NCI-H1694 treated with DMSO at 0.1 percent for 48 hours (cell line): ENCODE measurements at regions not wholly inside any gene's neighbourhood (a gene's known extent, or its start where the extent isn't known, plus 50 kb on each side); places are given as distances from the start of the nearest gene placed in this dataset.
"Not testable (repeated sequence)": the region's sequence is repeated elsewhere in the genome, so short reads cannot be mapped to it uniquely, and the experiment has no call there.

Source experiments
- DNase-seq: peaks from one replicate; lab custom pipeline; 2025; lab: John Stamatoyannopoulos, UW

DNA sequence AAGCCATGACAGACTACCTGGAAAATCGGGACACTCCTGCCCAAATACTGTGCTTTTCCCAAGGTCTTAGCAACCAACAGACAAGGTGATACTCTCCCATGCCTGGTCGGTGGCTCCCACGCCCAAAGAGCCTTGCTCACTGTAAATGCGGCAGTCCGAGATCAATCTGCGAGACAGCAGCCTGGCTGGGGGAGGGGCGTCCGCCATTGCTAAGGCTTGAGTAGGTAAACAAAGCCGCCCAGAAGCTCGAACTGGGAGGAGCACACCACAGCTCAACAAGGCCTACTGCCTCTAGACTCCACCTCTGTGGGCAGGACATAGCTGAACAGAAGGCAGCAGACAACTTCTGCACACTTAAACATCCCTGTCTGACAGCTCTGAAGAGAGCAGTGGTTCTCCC lies 272.1 kb upstream of the CCNG1 start:
- no peak for DNase-seq

DNA sequence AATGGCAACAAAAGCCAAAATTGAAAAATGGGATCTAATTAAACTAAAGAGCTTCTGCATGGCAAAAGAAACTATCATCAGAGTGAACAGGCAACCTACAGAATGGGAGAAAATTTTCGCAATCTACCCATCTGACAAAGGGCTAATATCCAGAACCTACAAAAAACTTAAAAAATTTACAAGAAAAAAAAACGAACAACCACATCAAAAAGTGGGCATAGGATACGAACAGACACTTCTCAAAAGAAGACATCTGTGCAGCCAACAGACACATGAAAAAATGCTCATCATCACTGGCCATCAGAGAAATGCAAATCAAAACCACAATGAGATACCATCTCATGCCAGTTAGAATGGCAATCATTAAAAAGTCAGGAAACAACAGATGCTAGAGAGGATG lies 267.2 kb upstream of the CCNG1 start:
- DNase-seq = not testable (repeated sequence)

DNA sequence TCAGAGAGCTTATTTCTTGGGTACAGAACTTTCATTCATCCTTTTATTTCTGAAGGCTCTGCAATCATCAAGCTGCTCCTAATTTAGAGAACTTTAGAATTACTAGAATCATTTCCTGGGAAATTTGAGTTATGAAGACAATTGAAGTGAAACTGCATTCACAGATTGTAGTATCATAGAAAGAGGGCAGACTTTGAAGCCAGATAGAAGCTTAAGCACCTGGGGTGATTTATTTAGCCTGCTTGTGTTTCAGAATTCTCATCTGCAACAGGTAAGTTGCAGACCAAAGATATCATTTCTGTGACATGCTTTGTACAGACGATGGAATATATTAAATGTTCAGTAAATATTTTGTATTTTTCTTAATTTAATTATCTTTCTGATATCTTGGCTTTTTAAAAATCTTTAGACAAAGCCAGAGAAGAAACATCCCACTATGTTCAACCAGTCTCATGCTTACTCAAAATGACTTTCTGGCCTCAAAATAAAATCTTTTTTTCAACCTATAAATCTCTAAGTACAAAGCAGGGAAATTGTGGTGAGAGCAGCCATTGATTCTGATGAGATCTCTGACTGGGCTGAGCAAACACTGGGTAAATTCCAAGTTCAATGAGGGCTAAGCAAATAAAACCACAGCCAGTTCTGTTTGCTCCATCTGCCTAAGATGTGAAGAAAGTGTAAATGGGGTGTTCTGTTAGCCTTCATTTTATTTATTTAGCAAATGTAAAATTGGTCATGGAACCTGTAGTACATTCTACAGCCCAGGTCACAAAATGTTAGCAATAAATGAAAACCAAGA lies 264.7 kb upstream of the CCNG1 start:
- DNase-seq = no peak

DNA sequence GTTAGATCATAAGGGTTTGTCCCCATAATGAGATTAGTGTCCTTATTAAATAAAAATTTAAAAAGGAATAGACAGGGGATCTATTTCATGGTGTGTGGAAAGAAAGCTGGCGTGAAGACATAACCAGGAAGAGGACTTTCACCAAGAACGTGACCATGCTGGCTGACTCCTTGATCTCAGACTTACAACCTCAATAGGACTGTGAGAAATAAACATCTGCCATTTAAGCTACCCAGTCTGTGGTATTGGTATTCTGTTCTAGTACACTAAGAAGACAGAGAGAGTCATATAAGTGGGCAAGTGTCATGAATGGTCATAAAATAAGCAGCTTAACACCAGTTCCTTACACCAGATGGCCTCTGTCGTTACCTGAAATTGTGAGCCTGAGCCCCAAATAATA lies 259.4 kb upstream of the CCNG1 start:
- no peak for DNase-seq

DNA sequence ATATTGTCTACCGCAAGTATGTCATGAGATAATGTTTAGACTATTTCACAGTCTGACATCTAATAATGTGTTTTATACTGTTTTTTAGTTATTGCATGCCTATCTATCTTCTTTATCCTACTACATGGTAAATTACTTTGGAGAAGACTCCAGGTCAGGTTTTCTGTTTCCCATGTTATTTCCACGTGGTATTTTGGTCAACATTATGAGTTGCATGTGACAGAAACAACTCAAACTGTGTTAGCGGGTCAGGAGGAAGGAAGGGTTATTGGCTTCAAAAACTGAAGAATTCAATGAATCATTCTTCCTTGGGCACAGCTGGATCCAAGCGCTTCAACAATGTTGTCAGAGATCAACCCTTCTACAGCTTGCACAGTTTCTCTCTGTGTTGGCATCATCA lies 252.1 kb upstream of the CCNG1 start:
- no peak for DNase-seq

DNA sequence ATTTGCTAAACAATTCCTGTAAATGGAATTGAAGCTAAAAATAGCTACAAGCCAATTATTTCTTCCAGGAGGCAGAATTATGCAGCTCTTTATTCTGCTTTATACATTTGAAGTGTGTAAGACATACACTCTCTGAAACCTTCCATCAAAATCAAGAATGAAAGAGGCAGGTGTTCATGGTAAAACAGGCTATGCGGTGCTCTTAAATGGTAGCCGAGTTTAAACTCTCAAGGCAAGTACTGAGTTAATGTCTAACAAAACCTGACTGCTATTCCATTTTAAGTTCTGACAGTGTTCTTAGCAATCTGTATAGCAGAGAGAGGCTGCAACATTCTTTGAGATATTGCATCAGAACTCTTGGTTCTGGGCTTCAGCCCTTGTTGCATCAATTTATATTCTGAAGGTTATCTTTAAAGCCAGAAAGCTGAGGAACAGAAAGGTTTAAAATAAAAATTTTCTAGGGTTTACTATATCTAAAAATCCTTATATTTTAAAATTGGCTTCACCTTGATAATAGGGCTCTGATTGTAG lies 248.3 kb upstream of the CCNG1 start:
- no peak for DNase-seq

DNA sequence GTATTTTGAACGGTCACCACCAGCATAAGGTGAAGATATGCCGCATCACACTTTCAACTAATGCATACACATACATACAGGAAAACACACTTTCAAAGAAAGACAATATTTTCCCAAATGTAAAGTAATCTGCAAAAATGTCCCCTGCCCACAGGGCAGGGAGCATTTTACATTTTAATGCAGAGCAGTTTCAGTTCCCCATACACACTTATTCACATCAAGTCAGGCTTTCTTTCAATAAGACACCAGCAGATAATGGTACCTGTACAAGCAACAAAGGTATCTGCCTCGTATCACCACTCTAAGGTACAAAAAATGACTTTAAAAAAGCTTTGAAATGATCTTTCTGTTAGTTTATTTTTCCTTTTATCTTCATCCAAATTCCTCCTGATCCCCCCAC lies 247.1 kb upstream of the CCNG1 start:
- no peak for DNase-seq

DNA sequence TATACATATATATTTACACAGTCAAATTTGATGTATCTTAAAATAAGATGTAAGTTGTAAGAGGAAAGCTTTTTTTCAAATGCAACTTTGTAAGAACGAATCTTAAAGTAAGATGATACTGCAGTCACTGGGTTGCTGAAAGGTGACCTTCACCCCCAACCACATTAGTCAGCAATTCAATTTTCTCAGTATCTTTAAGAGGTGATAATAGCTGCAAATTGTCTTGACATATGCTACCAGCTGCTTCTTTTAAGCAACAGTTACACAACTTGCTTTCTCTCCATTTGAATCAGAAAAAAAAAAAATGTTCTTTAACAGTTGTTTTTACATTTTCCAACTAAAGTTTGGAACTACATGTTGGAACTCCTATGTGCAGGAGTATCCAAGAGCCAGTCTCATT lies 246.6 kb upstream of the CCNG1 start:
- no peak for DNase-seq

DNA sequence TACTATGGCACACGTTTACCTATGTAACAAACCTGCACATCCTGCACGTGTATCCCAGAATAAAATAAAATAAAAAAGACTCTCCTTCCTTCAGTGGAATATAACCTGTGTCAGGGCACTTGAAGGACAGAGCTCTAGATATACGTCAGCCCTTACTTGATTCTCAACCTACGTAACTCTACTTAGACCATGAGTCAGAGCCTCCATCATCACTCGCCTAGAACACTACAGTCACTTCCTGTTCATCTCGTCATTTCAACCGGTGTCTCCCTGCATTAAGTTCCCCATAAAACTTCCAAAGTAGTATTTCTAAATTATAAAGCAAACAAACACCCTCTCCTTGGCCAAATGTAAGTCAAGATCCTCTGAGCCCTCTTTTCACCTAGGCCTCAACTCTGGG lies 243.5 kb upstream of the CCNG1 start:
- DNase-seq = no peak

DNA sequence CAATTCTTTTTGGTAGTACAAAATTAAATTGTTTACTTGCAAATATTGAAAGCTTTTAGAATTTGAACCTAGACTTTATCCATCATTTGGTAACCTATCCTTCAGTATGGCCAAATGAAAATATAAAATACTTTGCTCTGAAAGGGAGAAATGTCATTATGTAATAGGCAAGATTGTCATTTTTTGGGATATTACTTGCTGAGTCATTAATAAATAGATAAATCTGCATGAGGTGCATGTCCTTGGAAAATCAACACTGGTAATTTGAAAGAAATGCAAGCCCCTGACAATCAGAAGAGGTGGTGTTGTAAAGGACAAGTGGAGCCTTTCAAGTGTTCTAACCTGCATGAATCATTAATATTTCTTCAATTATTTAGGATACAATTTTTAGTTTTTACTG lies 231.8 kb upstream of the CCNG1 start:
- DNase-seq = no peak

DNA sequence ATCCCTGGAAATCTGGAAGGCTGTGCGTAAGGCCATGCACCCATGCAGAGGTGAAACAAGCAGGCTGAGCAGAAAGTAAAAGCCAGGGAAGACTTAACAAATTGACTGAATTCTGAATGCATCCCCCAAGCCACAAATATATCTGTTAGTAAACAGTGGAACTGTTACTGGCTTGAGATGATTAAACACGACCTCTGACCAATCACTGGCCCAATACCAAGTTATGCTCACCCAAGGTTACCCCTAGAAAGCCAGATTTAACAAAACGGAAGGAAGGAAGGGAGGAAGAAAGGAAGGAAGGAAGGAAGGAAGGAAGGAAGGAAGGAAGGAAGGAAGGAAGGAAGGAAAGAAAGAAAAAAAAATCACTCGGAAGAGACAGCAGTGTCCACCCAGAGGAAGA lies 215.8 kb upstream of the CCNG1 start:
- DNase-seq = no peak

DNA sequence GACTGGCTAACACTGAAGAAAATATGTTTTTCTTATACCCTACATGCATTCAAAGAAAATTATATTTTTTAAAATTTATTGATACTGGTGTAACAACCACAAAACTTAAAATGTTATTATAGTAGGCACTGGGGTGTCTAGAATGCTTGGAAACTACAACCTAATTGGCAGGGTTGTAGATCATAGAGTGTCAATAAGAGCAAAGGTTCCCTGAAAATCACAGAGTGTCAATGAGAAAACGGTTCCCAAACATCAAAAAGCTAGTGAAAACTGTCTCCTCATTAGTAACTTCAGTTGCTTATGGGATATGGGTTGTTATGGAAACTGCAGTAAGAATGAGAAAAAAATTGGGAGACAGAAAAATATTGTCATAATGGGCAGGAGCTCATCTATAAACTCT lies 214.4 kb upstream of the CCNG1 start:
- DNase-seq = no peak

DNA sequence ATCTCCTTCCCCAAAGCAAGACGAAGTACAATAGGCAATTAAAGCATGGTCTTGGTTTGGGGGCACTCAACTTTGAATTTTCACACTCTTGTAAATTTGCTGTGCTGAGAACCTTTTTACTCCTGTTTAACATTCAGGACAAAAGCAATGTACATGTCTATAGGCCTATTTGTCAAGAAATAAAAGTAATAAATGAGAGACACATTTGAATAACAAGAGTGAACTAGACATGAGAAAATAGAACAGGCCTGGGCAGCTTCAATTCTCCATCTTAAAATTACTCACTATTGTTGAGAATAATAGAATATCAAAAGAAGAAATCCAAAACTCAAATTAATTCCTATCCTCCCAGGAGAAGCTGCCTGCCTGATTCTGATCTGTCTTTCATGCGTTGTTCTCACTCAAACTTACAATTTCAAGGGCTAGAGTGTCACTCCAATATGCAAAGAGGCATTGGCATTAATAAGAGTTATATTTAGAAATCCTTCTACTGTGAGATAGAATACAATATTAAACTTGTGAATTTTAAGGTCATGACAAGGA lies 192.9 kb upstream of the CCNG1 start:
- no peak for DNase-seq

DNA sequence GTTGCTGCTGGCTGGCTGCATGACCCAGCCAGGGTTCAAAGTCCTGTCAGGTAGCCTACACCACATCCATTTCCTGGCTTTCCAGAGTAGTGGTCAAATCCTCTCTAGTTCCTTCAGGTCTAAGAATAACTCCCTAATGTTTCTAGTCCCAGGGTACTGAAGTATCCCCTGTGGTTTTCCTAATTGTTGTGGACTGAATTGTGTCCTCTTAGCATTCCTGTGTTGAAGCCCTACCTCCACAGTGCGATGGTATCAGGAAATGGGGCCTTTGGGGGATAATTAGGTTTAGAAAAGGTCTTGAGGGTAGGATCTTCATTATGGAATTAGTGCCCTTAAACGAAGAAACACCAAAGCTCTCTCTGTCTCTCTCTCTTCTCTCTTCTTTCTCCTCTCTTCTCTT lies 191.8 kb upstream of the CCNG1 start:
- DNase-seq = no peak

DNA sequence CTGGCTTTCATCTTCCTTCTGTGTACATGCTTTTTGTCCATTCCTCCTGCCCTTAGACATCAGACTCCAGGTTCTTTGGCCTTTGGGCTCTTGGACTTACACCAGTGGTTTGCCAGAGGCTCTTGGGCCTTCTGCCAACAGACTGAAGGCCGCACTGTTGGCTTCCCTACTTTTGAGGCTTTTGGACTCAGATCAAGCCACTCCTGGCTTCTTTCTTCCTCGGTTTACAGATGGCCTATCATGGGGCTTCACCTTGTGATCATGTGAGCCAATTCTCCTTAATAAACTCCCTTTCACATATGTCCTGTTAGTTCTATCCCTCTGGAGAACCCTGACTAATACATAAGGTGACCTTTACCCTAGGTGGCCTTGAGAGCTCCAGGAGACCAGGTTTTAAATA lies 189.1 kb upstream of the CCNG1 start:
- no peak for DNase-seq

DNA sequence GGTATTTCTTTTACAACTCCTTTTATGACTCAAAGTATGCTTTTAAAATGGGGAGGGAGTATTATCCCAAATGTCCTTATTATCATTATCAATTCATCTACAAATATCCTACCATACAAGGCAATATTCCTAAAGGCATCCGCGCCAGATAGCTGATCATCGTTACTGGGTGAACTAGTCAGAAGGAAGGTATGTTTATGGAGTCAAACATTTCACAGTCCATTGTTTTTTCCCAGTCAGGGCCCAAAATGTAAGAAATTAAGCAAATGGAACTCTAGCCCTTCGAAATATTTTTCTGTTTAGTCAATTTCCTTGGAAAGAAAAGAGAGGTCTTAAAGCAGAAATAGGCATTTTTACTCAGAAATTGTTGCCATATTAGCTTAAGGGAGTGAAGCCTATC lies 188.5 kb upstream of the CCNG1 start:
- no peak for DNase-seq

DNA sequence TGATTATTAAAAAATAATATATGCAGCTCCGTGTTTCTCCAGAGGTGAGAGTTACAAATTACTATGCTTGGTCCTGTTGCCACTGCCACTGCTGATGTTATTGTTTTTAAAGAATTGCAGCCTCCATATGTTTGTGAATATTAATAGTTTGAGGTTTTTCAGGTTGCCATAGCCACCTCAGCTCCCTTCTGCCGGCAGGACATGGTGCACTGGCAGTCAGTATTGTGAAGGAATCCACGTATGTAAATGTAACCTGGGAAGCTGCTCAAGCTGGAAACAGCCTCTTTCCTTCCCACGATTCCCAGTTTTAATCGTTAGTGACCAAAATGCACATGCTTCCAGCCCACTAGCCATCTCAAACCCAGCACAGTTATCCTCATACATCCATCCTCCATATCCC lies 184.4 kb upstream of the CCNG1 start:
- peak; percentile 1 for DNase-seq

DNA sequence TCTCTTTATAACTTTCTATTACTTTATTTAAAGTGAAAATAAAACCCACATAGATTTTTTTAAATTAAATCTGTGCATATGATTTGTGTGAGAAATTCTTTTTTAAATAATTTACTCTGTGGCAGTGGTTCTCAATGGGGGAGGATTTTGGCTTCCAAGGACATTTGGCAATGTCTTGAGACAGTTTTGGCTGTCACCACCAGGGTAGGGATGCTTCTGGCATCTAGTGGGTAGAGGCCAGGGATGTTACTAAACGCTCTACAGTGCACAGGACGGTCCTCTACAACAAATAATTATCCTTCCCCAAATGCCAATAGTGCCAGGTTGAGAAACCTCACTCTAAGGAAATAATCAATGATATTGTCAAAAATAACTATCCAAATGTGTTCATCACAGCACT lies 177.9 kb upstream of the CCNG1 start:
- no peak for DNase-seq

DNA sequence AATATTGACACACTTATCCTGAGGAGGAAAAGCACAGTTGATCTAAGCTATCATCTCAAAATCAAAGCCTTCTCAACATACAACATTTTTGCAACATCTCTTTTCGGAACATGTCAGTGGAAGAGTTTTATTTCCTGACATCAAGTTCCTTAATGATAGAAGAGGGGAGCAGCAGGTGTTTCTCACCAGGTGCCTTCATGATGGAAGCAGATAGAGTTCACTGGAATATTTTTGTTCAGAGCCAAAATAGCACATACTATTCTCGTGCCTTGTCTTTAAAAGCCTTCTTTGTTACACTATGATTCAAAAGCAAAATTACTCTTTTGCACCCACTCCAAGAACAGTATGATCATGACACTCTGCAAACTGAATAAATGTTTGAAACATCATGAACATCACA lies 176.9 kb upstream of the CCNG1 start:
- no peak for DNase-seq

DNA sequence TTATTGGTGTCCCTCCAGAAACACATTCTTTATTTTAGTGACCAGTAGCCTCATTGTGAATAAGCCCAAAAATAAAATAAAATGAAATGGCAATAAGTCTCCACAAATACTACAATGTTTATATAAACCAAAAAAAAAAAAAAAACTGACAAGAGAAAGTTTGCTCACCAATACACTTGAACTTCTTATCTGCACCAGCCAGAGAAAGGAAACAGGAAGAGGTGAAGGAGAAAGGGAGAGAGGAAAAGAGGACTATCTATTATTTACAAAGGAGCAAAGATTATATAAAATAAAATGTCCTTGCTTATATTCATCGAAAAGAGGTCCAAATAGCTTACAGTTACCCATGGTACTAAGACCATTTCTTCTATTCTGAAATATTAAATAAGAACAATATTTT lies 176.4 kb upstream of the CCNG1 start:
- no peak for DNase-seq

DNA sequence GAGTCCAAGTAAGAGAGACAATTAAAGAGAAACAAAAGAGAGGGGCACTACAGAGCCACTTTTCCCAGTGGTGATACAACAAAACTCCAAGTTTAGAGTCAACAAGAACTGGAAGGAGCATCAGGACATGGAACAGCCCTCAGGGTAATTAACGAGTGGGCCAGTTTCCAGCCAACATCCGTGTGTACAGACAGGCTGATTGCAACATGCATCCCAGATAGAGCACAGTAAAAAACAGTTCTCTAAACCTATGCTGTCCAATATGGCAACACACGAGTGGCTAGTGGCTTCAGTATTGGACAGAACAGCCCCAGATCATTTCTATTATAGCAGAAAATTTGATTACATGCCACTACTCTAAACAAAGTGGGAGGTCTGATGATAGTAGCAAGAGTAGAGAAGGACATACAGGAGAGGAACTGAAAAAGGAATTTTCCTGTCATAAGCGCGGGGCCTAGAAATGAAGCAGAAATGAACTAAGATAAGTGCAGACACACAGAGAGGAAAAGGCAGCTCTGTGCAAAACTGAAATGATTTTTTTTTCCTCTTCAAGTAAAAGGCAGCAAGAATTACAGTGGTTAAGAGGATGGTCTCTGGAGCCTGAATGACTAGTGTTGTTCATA lies 175.6 kb upstream of the CCNG1 start:
- DNase-seq = no peak

DNA sequence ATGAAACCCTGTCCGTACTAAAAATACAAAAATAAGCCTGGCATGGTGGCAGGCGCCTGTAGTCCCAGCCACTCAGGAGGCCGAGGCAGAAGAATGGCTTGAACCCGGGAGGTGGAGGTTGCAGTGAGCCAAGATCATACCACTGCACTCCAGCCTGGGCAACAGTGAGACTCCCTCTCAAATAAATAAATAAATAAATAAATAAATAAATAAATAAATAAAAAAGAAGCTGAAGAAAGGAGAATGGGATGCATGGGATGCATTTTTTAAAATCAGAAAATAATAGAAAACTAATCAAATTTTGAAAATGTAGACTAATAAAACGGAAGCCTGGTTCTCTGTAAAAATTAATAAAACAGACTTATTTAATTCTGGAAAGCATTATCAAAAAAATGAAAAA lies 171.1 kb upstream of the CCNG1 start:
- DNase-seq = not testable (repeated sequence)

DNA sequence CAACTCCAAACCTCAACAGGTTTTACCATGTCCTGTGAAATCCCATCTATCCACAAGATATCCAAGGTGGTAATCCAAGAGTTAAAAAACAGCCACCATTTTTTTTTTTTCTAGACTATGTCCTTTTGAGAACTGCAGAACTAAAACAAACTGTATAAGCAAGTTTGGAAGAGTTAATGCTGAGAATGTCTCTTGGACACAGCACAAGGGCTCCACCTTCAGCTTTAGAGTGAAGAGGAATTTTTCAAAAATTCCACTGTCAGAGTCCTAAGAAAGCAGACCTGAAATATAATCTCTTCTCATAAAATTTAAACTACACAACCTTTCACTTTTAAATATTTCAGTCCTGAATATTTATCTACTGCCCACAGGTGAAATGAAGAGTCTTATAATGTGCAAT lies 167.8 kb upstream of the CCNG1 start:
- DNase-seq = peak; percentile 8

DNA sequence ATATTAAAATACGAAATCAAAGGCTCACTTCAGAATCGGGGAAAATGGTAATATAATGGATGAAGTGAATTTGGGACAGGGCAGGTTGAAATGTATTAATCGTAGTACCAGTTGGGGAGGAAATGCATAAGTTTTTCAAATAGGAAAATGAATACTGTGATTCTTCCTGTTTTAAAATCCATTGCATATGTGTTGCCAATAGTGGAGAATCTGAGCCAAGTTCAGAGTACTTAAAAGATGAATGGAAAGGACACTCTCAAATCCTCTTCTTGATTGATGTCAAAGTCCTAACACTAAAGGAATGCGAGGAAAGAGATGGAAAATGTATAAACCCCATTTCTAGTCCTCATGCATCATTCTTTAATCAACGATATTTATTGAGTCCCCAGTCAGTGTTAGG lies 160.9 kb upstream of the CCNG1 start:
- DNase-seq = no peak
